OCI-LY1 (cell line): ENCODE measurements at regions not wholly inside any gene's neighbourhood (a gene's known extent, or its start where the extent isn't known, plus 50 kb on each side); places are given as distances from the start of the nearest gene placed in this dataset.

ENCODE experiments used
- H2AFZ ChIP-seq: fragments of 200-600 bp; sonication (generic), shearing (Covaris generic); 2 replicates; pipeline ENCODE4 v1.6.0; 2014; ENCODE audit warnings: antibody characterized with exemption, mild to moderate bottlenecking, low read length
- H3F3A ChIP-seq: fragments of 200-600 bp; sonication (generic), shearing (Covaris generic); 2 replicates; pipeline ENCODE4 v1.6.0; 2014; ENCODE audit warnings: mild to moderate bottlenecking, antibody characterized with exemption, low read length, moderate library complexity; ENCODE audit not compliant: insufficient read depth
- H3K27ac ChIP-seq: fragments of 200-600 bp; sonication (generic); 2 replicates; pipeline ENCODE4 v1.5.1; 2014; ENCODE audit warnings: low read length, mixed run types, mild to moderate bottlenecking, low read depth; ENCODE audit not compliant: poor library complexity, severe bottlenecking
- H3K27me3 ChIP-seq: fragments of 200-600 bp; sonication (generic); 2 replicates; pipeline ENCODE4 v1.6.0; 2014; ENCODE audit warnings: antibody characterized with exemption, mild to moderate bottlenecking, low read length, moderate library complexity; ENCODE audit not compliant: insufficient read depth
- H3K36me3 ChIP-seq: fragments of 200-600 bp; sonication (generic); 2 replicates; pipeline ENCODE4 v1.6.1; 2014; ENCODE audit warnings: mild to moderate bottlenecking, antibody characterized with exemption, low read length, moderate library complexity, mixed read lengths; ENCODE audit not compliant: insufficient read depth
- H3K4me1 ChIP-seq: fragments of 200-600 bp; sonication (generic); 2 replicates; pipeline ENCODE4 v1.5.1; 2014; ENCODE audit warnings: mild to moderate bottlenecking, low read length, moderate library complexity; ENCODE audit not compliant: insufficient read depth, severe bottlenecking
- H3K4me2 ChIP-seq: fragments of 200-600 bp; sonication (generic), shearing (Covaris generic); 2 replicates; pipeline ENCODE4 v1.6.1; 2014; ENCODE audit warnings: low read length
- H3K4me3 ChIP-seq: fragments of 200-600 bp; sonication (generic); 2 replicates; pipeline ENCODE4 v1.5.1; 2014; ENCODE audit warnings: low read length, low read depth, mild to moderate bottlenecking, mixed read lengths; ENCODE audit not compliant: poor library complexity, severe bottlenecking
- H3K79me2 ChIP-seq: fragments of 200-600 bp; shearing (Covaris generic); 2 replicates; pipeline ENCODE4 v1.6.1; 2016; ENCODE audit warnings: mixed run types, low read length, mixed read lengths; ENCODE audit not compliant: insufficient read depth
- H3K9ac ChIP-seq: fragments of 200-600 bp; sonication (generic), shearing (Covaris generic); 2 replicates; pipeline ENCODE4 v1.6.1; 2014; ENCODE audit warnings: mild to moderate bottlenecking, low read length, mixed read lengths
- H3K9me2 ChIP-seq: fragments of 200-600 bp; sonication (generic), shearing (Covaris generic); 2 replicates; pipeline ENCODE4 v1.6.1; 2014; ENCODE audit warnings: low read depth, mild to moderate bottlenecking, low read length, mixed read lengths
- H3K9me3 ChIP-seq: fragments of 200-600 bp; shearing (Covaris generic); 2 replicates; pipeline ENCODE4 v1.6.1; 2014; ENCODE audit warnings: low read length, mixed read lengths
- H4K20me1 ChIP-seq: fragments of 200-600 bp; sonication (generic), shearing (Covaris generic); 2 replicates; pipeline ENCODE4 v1.6.0; 2016; ENCODE audit warnings: mild to moderate bottlenecking, low read length; ENCODE audit not compliant: insufficient read depth
- EZH2 ChIP-seq: fragments of 200-600 bp; sonication (generic), shearing (Covaris generic); IDR thresholded peaks from 2 replicates; pipeline ENCODE4 v1.8.0; 2017; ENCODE audit warnings: borderline replicate concordance, mixed run types, mild to moderate bottlenecking, antibody characterized with exemption, low read length, moderate library complexity, mixed read lengths
- TF ChIP-seq, protein P1 (sequence below): fragments of 200-600 bp; sonication (generic), shearing (Covaris generic); IDR thresholded peaks from 2 replicates; pipeline ENCODE4 v1.5.1; 2017; ENCODE audit warnings: mild to moderate bottlenecking, antibody characterized with exemption, low read length, moderate library complexity, mixed read lengths

DNA sequence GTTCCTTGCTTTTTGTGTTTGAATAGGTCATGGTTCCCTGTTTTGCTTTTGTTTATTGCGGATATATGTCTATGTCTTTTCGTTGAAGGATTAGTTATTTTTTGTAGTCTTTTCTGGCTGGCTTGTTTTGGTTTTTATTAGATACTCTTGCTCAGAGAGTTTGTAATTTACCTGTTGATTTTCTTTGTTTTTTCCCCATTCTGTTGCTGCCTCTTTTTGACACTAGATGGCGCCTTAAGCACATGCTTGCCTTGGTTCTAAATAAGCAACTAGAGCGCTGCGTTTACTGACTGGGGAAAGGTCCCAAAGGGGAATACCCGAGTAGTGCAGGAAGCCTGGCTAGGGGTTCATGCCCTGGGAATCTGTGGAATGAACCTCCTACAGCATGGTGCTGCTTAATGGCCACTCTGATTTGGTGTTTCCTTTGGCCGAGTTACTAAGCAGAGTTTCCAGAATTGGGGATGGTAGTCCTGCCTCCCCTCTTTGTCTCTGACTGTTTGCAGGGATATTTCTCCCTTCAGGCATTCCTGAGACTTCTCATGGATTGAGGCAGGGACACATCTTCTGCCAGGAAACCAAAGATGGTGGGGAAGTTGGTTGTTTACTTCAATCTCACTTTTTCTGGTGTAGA lies 143.2 kb downstream of the PTPRU start:
- H3K27ac ChIP-seq = no peak overlapping the region
- H3K36me3 ChIP-seq = no peaks in the 10 kb centered on the region
- no peak overlapping the region for H3K4me2 ChIP-seq
- no peaks in the 10 kb centered on the region for H3K9me2 ChIP-seq
- no peaks in the 10 kb centered on the region for H4K20me1 ChIP-seq
- no peaks in the 10 kb centered on the region for H3K79me2 ChIP-seq
- H2AFZ ChIP-seq = no peak overlapping the region
- H3K27me3 ChIP-seq = no peaks in the 10 kb centered on the region
- peaks cover 15% of the 10 kb centered on the region; the same call in 1 of the 2 replicates for H3K9me3 ChIP-seq
- no peaks in the 10 kb centered on the region for H3F3A ChIP-seq
- no peaks in the 10 kb centered on the region for H3K4me1 ChIP-seq
- H3K4me3 ChIP-seq = no peak overlapping the region
- no peak overlapping the region for H3K9ac ChIP-seq
- TF ChIP-seq, protein P1, sequence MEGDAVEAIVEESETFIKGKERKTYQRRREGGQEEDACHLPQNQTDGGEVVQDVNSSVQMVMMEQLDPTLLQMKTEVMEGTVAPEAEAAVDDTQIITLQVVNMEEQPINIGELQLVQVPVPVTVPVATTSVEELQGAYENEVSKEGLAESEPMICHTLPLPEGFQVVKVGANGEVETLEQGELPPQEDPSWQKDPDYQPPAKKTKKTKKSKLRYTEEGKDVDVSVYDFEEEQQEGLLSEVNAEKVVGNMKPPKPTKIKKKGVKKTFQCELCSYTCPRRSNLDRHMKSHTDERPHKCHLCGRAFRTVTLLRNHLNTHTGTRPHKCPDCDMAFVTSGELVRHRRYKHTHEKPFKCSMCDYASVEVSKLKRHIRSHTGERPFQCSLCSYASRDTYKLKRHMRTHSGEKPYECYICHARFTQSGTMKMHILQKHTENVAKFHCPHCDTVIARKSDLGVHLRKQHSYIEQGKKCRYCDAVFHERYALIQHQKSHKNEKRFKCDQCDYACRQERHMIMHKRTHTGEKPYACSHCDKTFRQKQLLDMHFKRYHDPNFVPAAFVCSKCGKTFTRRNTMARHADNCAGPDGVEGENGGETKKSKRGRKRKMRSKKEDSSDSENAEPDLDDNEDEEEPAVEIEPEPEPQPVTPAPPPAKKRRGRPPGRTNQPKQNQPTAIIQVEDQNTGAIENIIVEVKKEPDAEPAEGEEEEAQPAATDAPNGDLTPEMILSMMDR = peak; percentile 82
- TF ChIP-seq EZH2 = no peak
